NCI-H2196 (cell line): ENCODE measurements at regions not wholly inside any gene's neighbourhood (a gene's known extent, or its start where the extent isn't known, plus 50 kb on each side); places are given as distances from the start of the nearest gene placed in this dataset.

Source experiments
- DNase-seq: peaks from one replicate; lab custom pipeline; 2025; ENCODE audit not compliant: unreplicated experiment; lab: John Stamatoyannopoulos, UW

DNA sequence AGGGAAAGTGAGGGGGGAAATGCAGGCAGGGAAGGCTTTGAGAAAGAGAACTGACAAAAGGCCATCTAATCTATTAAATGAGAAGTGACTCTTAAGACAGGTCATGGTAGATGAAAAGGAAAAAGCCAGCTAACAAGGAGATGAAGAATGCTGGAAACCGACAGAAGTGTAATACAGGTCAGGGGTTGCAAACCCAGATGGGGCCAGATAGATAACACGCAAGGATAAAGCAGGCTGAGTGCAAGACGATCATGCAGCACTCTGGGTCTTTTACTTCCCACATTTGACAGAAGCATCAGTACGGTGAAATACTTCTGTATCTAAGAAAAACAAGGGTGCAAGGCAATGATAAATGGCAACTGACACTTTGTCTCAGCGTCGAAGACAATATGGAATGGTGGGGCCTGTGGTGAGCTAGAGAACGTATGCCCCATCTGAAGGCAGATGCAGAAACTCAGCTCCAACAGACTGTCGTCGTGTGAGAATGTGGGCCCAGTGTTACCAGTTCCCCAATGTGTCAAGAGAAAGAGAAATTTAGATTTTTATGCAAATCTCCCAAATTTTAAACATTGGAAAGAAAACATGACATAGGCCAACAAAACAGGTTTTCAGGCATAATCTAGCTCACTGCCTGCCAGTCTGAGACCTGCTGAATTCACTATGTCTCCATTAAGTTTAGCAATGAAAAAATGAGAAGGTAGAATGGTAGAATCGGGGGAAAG is 187.4 kb downstream of the PHLDA1 start:
- DNase-seq: no peak

- DNase-seq: peak; percentile 34
These were observed 189.5 kb downstream of the PHLDA1 start for GRCh38 chr12:75842090-75842489.

DNA sequence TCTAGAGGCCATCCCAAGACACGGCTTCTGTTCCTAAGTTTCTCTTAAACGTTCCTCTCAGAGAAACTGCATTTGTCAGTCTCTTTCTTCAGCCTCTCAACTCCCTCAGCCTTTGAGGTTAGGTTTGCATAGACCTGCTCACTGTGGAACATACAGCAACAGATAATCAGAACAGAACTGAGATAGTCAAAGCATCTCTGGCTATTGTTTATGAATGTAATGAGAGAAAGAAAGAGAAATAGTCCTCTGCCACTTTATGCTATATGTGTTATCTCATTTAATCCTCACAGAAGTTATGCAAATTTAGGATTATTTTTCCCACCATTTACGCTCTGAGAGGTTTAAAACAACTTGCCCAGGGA is 190.6 kb downstream of the PHLDA1 start:
- no peak for DNase-seq

GRCh38 chr12:75838309-75838708 is 193.3 kb downstream of the PHLDA1 start:
- no peak for DNase-seq

- no peak for DNase-seq
These were observed 193.9 kb downstream of the PHLDA1 start for GRCh38 chr12:75837700-75838099.

- peak; percentile 49 for DNase-seq
These were observed 195.0 kb downstream of the PHLDA1 start for GRCh38 chr12:75836533-75836932.

GRCh38 chr12:75834591-75834990 is 197.0 kb downstream of the PHLDA1 start:
- DNase-seq: no peak

- DNase-seq: no peak
These were observed 198.3 kb downstream of the PHLDA1 start for GRCh38 chr12:75833268-75833667.

GRCh38 chr12:75831402-75831801 is 200.2 kb downstream of the PHLDA1 start:
- DNase-seq: no peak

- DNase-seq: no peak
These were observed 204.5 kb downstream of the PHLDA1 start for GRCh38 chr12:75827061-75827460.

DNA sequence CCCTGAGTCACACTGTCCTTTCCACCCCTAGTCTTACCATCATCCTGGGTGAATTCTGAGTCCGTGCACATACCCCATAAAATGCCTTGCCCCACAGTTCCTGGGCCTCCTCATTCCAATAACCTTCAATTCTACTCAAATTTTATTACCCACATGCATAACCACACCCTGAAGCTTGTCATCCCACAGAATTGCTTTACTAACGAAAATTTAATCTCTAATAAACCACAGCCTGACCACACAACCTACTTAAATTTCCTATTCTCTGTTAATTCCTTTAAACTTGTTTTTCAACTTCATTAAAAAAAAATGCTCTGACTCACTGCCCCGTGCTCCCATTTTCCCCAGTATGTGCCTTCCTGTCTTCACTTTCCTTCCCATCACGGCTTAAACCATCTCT is 205.9 kb downstream of the PHLDA1 start:
- DNase-seq: no peak

- no peak for DNase-seq
These were observed 208.1 kb downstream of the PHLDA1 start for GRCh38 chr12:75823475-75823874.

GRCh38 chr12:75822416-75822815 is 209.2 kb downstream of the PHLDA1 start:
- no peak for DNase-seq

DNA sequence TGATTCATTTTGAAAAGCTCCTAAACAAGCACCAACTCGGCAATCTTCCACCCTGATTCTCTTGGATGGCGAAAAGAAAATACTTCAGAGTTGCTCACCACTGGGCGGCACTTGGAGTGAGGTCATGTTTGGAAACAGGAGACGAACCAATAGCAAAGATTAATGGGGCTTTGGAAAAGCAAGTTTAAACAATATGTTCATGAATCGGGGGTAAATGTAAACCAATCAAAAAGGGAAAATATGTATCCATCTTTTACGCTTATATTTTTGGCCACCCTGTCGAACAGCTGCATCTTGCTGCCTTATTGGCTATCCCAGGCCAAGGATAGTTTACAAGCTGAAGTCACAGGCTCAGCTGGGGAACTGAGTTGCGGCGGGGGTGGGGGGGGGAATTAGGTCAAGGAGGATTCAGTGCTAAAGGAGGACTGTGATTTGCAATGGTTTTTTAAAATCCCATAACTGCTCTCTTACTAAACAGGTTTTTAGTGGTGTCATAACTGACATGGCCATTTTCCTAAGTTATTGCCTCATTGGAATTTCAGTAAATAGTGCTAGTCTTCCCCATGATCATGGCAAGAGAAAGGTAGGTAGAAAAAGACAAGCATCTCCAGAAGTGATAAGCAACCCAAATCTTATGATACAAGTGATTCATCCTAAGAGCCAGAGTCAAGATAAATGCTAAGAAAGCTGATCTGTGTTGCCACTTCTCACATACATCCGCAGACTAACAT is 210.6 kb downstream of the PHLDA1 start:
- no peak for DNase-seq

DNA sequence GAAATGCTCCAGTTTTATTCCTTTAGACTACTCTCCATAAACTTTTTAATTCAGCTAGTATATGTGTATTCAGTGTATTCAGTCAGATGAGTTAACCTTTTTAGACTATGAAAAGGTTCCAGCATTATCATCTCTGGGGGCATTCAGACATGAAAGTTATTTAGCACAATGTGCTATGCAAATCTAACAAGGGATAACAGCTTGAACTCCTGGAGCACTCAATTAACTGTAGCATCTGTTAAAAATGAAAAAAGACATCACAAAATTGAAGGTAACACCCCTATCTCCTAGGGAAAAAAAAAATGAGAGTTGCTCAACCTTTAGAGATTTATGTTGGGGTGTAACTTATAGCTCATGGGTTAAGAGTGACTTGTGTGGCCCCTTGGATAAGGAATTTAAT is 211.5 kb downstream of the PHLDA1 start:
- no peak for DNase-seq

DNA sequence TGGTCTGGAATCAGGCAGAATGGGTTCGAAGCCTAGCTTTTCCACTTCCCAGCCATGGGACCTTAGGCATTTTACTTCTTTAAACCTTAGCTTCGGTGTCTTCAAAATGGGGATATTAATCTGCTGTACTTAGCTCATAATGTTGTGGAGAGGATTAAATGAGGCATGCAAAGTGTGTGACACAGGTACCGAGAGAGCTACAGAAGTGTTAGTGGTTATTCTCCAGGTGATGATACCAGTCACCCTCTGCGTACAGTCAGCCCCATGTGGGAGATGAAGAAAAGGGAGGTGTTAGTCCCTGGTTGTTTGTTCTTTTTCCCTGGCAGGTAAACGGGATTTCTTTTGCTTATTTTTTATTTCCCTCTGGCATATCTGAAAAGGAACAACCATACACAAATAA is 212.1 kb downstream of the PHLDA1 start:
- DNase-seq: no peak

GRCh38 chr12:75818863-75819262 is 212.7 kb downstream of the PHLDA1 start:
- DNase-seq: no peak

GRCh38 chr12:75816897-75817296 is 214.7 kb downstream of the PHLDA1 start:
- DNase-seq: peak; percentile 26

DNA sequence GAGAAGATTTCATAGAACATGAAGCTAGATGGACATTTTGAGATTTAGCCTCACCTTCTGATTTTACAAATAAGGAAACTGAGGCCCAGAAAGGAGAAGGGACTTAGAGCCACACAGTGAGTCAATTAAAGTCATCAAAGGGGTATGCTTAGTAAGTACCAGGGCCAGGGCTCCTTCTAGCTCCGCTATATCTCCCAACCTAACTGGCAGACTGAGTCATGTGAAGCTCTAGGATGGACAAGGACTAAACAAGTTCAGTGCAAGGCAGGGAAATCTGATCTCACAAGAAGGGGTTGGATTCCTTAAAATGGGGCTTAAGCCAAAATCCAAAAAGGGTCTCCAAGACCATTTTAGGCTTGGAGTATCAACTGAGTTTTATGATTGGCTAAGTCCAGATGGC is 215.8 kb downstream of the PHLDA1 start:
- no peak for DNase-seq

- DNase-seq: peak; percentile 60
These were observed 216.5 kb downstream of the PHLDA1 start for GRCh38 chr12:75814851-75815754.

DNA sequence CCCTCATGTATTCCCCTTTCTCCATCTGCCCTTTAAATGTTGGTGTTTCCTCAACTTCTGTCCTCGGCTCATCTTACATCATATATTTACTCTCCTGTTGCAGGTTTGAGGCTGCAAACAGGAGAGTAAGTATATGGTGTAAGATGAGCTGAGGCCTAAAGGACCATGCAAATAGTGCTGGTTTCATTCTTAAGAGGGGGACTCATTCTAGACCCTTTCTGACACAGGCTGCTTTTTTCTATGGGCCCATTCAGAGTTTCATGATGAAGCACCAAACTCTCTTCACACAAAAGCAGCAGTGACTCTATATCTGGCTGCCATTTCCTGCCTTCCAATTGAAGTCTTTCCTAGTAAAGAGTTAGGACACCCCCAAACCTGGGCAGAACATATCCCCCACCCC is 218.5 kb downstream of the PHLDA1 start:
- peak; percentile 35 for DNase-seq
